ENCODE measurements at regions not wholly inside any gene's neighbourhood (a gene's known extent, or its start where the extent isn't known, plus 50 kb on each side); places are given as distances from the start of the nearest gene placed in this dataset.

DNA sequence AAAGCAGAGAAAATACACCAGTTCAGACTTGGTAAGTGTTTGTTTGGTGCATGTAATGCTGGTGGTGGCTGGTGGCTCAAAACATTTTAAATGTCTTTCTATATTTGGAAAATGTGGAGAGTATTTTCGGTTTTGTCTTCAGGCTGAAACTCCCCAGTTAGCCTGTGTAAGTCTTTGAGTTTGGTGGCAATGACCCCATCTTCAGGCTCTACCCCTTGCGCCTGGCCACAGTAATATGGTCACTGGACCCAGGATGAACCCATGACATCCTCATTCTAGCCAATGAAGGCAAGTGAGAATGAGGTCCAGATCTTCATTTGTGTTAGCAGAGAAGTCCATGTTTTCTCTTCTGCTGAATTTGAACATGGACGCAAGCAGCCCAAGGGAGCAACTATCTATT, 422.6 kb downstream of the BRINP1 start (continued):
- no peak for TF ChIP-seq PATZ1 (tag by site-specific recombination; IDR thresholded peaks at IDR 0.05)
- no peak for TF ChIP-seq ZNF292 (tag by site-specific recombination; IDR thresholded peaks at IDR 0.05; ENCODE audit: borderline replicate concordance, low read depth)
- TF ChIP-seq RBAK (tag by site-specific recombination; IDR thresholded peaks at IDR 0.05), result no peak
- no peak for TF ChIP-seq ZBTB20 (tag by site-specific recombination; IDR thresholded peaks at IDR 0.05)
- TF ChIP-seq MZF1 (tag by site-specific recombination; IDR thresholded peaks at IDR 0.05; ENCODE audit: borderline replicate concordance), result no peak

GRCh38 chr9:118954857-118955256, 414.4 kb downstream of the BRINP1 start:
- no peak overlapping the region for H3K27ac ChIP-seq (ENCODE audit: extremely low read depth, low read depth, low read length)
- TF ChIP-seq YY1 (tag by site-specific recombination; IDR thresholded peaks at IDR 0.05) (no peak), ZNF169 (tag by site-specific recombination; IDR thresholded peaks at IDR 0.05) (no peak), ZNF571 (tag by site-specific recombination; IDR thresholded peaks at IDR 0.05) (no peak), ZNF530 (tag by site-specific recombination; IDR thresholded peaks at IDR 0.05; ENCODE audit: low read depth) (no peak), ZNF350 (tag by site-specific recombination; IDR thresholded peaks at IDR 0.05) (no peak), TSHZ1 (tag by site-specific recombination; IDR thresholded peaks at IDR 0.05; ENCODE audit: borderline replicate concordance) (no peak), ZSCAN4 (tag by site-specific recombination; IDR thresholded peaks at IDR 0.05) (no peak), SCRT2 (tag by site-specific recombination; IDR thresholded peaks at IDR 0.05) (no peak), ZNF660 (tag by site-specific recombination; IDR thresholded peaks at IDR 0.05) (no peak), ZNF768 (tag by site-specific recombination; IDR thresholded peaks at IDR 0.05) (no peak), ZNF677 (tag by site-specific recombination; IDR thresholded peaks at IDR 0.05) (no peak), ZIC2 (tag by site-specific recombination; IDR thresholded peaks at IDR 0.05) (no peak), FEZF1 (tag by site-specific recombination; IDR thresholded peaks at IDR 0.05) (no peak)
- TF ChIP-seq, protein P1, sequence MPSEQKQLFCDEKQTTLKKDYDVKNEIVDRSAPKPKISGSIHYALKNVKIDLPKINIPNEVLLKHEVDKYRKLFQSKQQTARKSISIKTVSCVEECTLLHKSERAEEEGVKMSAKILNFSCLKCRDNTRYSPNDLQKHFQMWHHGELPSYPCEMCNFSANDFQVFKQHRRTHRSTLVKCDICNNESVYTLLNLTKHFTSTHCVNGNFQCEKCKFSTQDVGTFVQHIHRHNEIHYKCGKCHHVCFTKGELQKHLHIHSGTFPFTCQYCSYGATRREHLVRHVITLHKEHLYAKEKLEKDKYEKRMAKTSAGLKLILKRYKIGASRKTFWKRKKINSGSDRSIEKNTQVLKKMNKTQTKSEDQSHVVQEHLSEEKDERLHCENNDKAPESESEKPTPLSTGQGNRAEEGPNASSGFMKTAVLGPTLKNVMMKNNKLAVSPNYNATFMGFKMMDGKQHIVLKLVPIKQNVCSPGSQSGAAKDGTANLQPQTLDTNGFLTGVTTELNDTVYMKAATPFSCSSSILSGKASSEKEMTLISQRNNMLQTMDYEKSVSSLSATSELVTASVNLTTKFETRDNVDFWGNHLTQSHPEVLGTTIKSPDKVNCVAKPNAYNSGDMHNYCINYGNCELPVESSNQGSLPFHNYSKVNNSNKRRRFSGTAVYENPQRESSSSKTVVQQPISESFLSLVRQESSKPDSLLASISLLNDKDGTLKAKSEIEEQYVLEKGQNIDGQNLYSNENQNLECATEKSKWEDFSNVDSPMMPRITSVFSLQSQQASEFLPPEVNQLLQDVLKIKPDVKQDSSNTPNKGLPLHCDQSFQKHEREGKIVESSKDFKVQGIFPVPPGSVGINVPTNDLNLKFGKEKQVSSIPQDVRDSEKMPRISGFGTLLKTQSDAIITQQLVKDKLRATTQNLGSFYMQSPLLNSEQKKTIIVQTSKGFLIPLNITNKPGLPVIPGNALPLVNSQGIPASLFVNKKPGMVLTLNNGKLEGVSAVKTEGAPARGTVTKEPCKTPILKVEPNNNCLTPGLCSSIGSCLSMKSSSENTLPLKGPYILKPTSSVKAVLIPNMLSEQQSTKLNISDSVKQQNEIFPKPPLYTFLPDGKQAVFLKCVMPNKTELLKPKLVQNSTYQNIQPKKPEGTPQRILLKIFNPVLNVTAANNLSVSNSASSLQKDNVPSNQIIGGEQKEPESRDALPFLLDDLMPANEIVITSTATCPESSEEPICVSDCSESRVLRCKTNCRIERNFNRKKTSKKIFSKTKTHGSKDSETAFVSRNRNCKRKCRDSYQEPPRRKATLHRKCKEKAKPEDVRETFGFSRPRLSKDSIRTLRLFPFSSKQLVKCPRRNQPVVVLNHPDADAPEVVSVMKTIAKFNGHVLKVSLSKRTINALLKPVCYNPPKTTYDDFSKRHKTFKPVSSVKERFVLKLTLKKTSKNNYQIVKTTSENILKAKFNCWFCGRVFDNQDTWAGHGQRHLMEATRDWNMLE (tag by site-specific recombination; conservative IDR thresholded peaks at IDR 0.05; ENCODE audit: low read depth), result no peak
- ChIA-PET CTCF (no interaction called here), POLR2A (no interaction called here)
- no peaks in the 10 kb centered on the region for H3K36me3 ChIP-seq (ENCODE audit: control insufficient read depth in 2 of 2, insufficient read depth in 1 of 2, low read length in 2 of 2)
- H3K9me3 ChIP-seq (ENCODE audit: control insufficient read depth, insufficient read depth, low read depth, low read length), result no peaks in the 10 kb centered on the region
- no peaks in the 10 kb centered on the region for H3K4me1 ChIP-seq (ENCODE audit: control insufficient read depth, insufficient read depth, low read length)
- no peak overlapping the region for H3K4me3 ChIP-seq (ENCODE audit: low read depth, low read length)

Data from HEK293 (cell line).